BLaER1 (cell line): ENCODE measurements at regions not wholly inside any gene's neighbourhood (a gene's known extent, or its start where the extent isn't known, plus 50 kb on each side); places are given as distances from the start of the nearest gene placed in this dataset.

Experiments
- H3K27ac ChIP-seq: shearing (Covaris generic); formaldehyde crosslinking; 2 replicates; pipeline ENCODE4 v1.8.1; 2022
- H3K27me3 ChIP-seq: shearing (Covaris generic); formaldehyde crosslinking; 2 replicates; pipeline ENCODE4 v1.8.1; 2022
- H3K36me3 ChIP-seq: shearing (Covaris generic); formaldehyde crosslinking; 2 replicates; pipeline ENCODE4 v1.8.1; 2022
- H3K4me1 ChIP-seq: shearing (Covaris generic); formaldehyde crosslinking; 2 replicates; pipeline ENCODE4 v1.8.1; 2022
- H3K4me2 ChIP-seq: shearing (Covaris generic); formaldehyde crosslinking; 2 replicates; pipeline ENCODE4 v1.8.1; 2022
- H3K4me3 ChIP-seq: shearing (Covaris generic); formaldehyde crosslinking; 2 replicates; pipeline ENCODE4 v1.8.1; 2022
- H3K9ac ChIP-seq: shearing (Covaris generic); formaldehyde crosslinking; 2 replicates; pipeline ENCODE4 v1.8.1; 2022
- H3K9me3 ChIP-seq: shearing (Covaris generic); formaldehyde crosslinking; 2 replicates; pipeline ENCODE4 v1.8.1; 2022
- H4K20me1 ChIP-seq: shearing (Covaris generic); formaldehyde crosslinking; 2 replicates; pipeline ENCODE4 v1.8.1; 2022
- Cebpa-rat ChIP-seq: shearing (Covaris generic); IDR thresholded peaks from 2 replicates; pipeline ENCODE4 v1.8.1; 2022

- Histone ChIP-seq H3K9ac (no peak overlapping the region), H3K27ac (no peak overlapping the region), H3K4me1 (no peaks in the 10 kb centered on the region), H3K4me2 (no peak overlapping the region), H3K4me3 (no peak overlapping the region), H3K9me3 (no peaks in the 10 kb centered on the region), H3K27me3 (no peaks in the 10 kb centered on the region), H3K36me3 (no peaks in the 10 kb centered on the region), H4K20me1 (no peaks in the 10 kb centered on the region)
- no peak for TF ChIP-seq Cebpa-rat
Observed at GRCh38 chr5:4700069-4700468, 440.1 kb upstream of the ADAMTS16 start.

GRCh38 chr5:4700871-4701270, 439.3 kb upstream of the ADAMTS16 start:
- no peak overlapping the region for H3K27ac ChIP-seq
- no peaks in the 10 kb centered on the region for H3K36me3 ChIP-seq
- no peaks in the 10 kb centered on the region for H4K20me1 ChIP-seq
- H3K9me3 ChIP-seq: no peaks in the 10 kb centered on the region
- TF ChIP-seq Cebpa-rat: no peak
- no peaks in the 10 kb centered on the region for H3K4me1 ChIP-seq
- H3K9ac ChIP-seq: no peak overlapping the region
- no peaks in the 10 kb centered on the region for H3K27me3 ChIP-seq
- H3K4me3 ChIP-seq: no peak overlapping the region
- no peak overlapping the region for H3K4me2 ChIP-seq

GRCh38 chr5:4703931-4704458, 436.1 kb upstream of the ADAMTS16 start:
- H3K4me2 ChIP-seq: no peak overlapping the region
- no peaks in the 10 kb centered on the region for H3K36me3 ChIP-seq
- no peaks in the 10 kb centered on the region for H3K27me3 ChIP-seq
- no peak overlapping the region for H3K27ac ChIP-seq
- no peak for TF ChIP-seq Cebpa-rat
- no peaks in the 10 kb centered on the region for H3K9me3 ChIP-seq
- H3K9ac ChIP-seq: no peak overlapping the region
- H3K4me1 ChIP-seq: 0 out of 2 replicates have a peak, but pooled peaks cover 4% of the 10 kb centered on the region
- H3K4me3 ChIP-seq: no peak overlapping the region
- no peaks in the 10 kb centered on the region for H4K20me1 ChIP-seq

GRCh38 chr5:4704951-4705350, 435.2 kb upstream of the ADAMTS16 start:
- Histone ChIP-seq H3K9me3 (peaks cover 8% of the 10 kb centered on the region), H3K4me1 (0 out of 2 replicates have a peak, but pooled peaks cover 7% of the 10 kb centered on the region), H3K27ac (no peak overlapping the region), H4K20me1 (no peaks in the 10 kb centered on the region), H3K9ac (no peak overlapping the region), H3K4me3 (no peak overlapping the region), H3K36me3 (no peaks in the 10 kb centered on the region), H3K27me3 (no peaks in the 10 kb centered on the region), H3K4me2 (no peak overlapping the region)
- no peak for TF ChIP-seq Cebpa-rat

- Histone ChIP-seq H3K27me3 (no peaks in the 10 kb centered on the region), H3K9ac (no peak overlapping the region), H3K4me3 (no peak overlapping the region), H3K9me3 (peaks cover 9% of the 10 kb centered on the region; the same call in 1 of the 2 replicates), H3K4me1 (no peaks in the 10 kb centered on the region), H3K36me3 (no peaks in the 10 kb centered on the region), H4K20me1 (no peaks in the 10 kb centered on the region), H3K4me2 (no peak overlapping the region), H3K27ac (no peak overlapping the region)
- no peak for TF ChIP-seq Cebpa-rat
Observed at GRCh38 chr5:4716781-4717180, 423.3 kb upstream of the ADAMTS16 start.

GRCh38 chr5:4717446-4717845, 422.7 kb upstream of the ADAMTS16 start:
- H3K27me3 ChIP-seq: no peaks in the 10 kb centered on the region
- H3K36me3 ChIP-seq: no peaks in the 10 kb centered on the region
- no peak overlapping the region for H3K9ac ChIP-seq
- TF ChIP-seq Cebpa-rat: no peak
- H4K20me1 ChIP-seq: no peaks in the 10 kb centered on the region
- no peak overlapping the region for H3K4me2 ChIP-seq
- no peak overlapping the region for H3K27ac ChIP-seq
- peaks cover 9% of the 10 kb centered on the region; the same call in 1 of the 2 replicates for H3K9me3 ChIP-seq
- no peak overlapping the region for H3K4me3 ChIP-seq
- H3K4me1 ChIP-seq: no peaks in the 10 kb centered on the region

- Histone ChIP-seq H4K20me1 (no peaks in the 10 kb centered on the region), H3K36me3 (no peaks in the 10 kb centered on the region), H3K9ac (no peak overlapping the region), H3K4me2 (no peak overlapping the region), H3K4me3 (no peak overlapping the region), H3K9me3 (peaks cover 9% of the 10 kb centered on the region; the same call in 1 of the 2 replicates), H3K27me3 (no peaks in the 10 kb centered on the region), H3K4me1 (no peaks in the 10 kb centered on the region), H3K27ac (no peak overlapping the region)
- TF ChIP-seq Cebpa-rat: no peak
Observed at GRCh38 chr5:4720831-4721230, 419.3 kb upstream of the ADAMTS16 start.

GRCh38 chr5:4722886-4723285, 417.2 kb upstream of the ADAMTS16 start:
- no peak overlapping the region for H3K27ac ChIP-seq
- H4K20me1 ChIP-seq: no peaks in the 10 kb centered on the region
- no peaks in the 10 kb centered on the region for H3K27me3 ChIP-seq
- peaks cover 9% of the 10 kb centered on the region; the same call in 1 of the 2 replicates for H3K9me3 ChIP-seq
- TF ChIP-seq Cebpa-rat: no peak
- no peaks in the 10 kb centered on the region for H3K4me1 ChIP-seq
- H3K36me3 ChIP-seq: no peaks in the 10 kb centered on the region
- no peak overlapping the region for H3K4me2 ChIP-seq
- H3K4me3 ChIP-seq: no peak overlapping the region
- H3K9ac ChIP-seq: no peak overlapping the region

- no peaks in the 10 kb centered on the region for H3K27me3 ChIP-seq
- H3K4me1 ChIP-seq: no peaks in the 10 kb centered on the region
- no peak overlapping the region for H3K27ac ChIP-seq
- no peak overlapping the region for H3K9ac ChIP-seq
- H3K36me3 ChIP-seq: no peaks in the 10 kb centered on the region
- TF ChIP-seq Cebpa-rat: no peak
- H3K9me3 ChIP-seq: peaks cover 9% of the 10 kb centered on the region; the same call in 1 of the 2 replicates
- no peaks in the 10 kb centered on the region for H4K20me1 ChIP-seq
- no peak overlapping the region for H3K4me3 ChIP-seq
- no peak overlapping the region for H3K4me2 ChIP-seq
Observed at GRCh38 chr5:4725594-4725993, 414.5 kb upstream of the ADAMTS16 start.

- H3K4me3 ChIP-seq: no peak overlapping the region
- no peak overlapping the region for H3K9ac ChIP-seq
- H3K4me1 ChIP-seq: no peaks in the 10 kb centered on the region
- H3K27me3 ChIP-seq: no peaks in the 10 kb centered on the region
- H3K27ac ChIP-seq: no peak overlapping the region
- no peaks in the 10 kb centered on the region for H3K36me3 ChIP-seq
- H3K4me2 ChIP-seq: no peak overlapping the region
- no peaks in the 10 kb centered on the region for H4K20me1 ChIP-seq
- TF ChIP-seq Cebpa-rat: no peak
- no peaks in the 10 kb centered on the region for H3K9me3 ChIP-seq
Observed at GRCh38 chr5:4730279-4730678, 409.9 kb upstream of the ADAMTS16 start.

GRCh38 chr5:4734348-4734747, 405.8 kb upstream of the ADAMTS16 start:
- Histone ChIP-seq H3K4me3 (no peak overlapping the region), H3K27me3 (no peaks in the 10 kb centered on the region), H4K20me1 (no peaks in the 10 kb centered on the region), H3K4me2 (no peak overlapping the region), H3K4me1 (peaks cover 10% of the 10 kb centered on the region), H3K36me3 (no peaks in the 10 kb centered on the region), H3K27ac (no peak overlapping the region), H3K9ac (no peak overlapping the region), H3K9me3 (no peaks in the 10 kb centered on the region)
- no peak for TF ChIP-seq Cebpa-rat
